ENCODE measurements at regions not wholly inside any gene's neighbourhood (a gene's known extent, or its start where the extent isn't known, plus 50 kb on each side); places are given as distances from the start of the nearest gene placed in this dataset.

- FAIRE-seq, result no peak
Measured at GRCh38 chr7:23981314-23981713, 271.3 kb downstream of the STK31 start.

GRCh38 chr7:23981758-23982157 is 271.7 kb downstream of the STK31 start:
- no peak for FAIRE-seq

- no peak for FAIRE-seq
Measured at GRCh38 chr7:24005517-24005916, 278.5 kb upstream of the NPY start.

GRCh38 chr7:24010495-24010894 is 273.5 kb upstream of the NPY start:
- no peak for FAIRE-seq

- no peak for FAIRE-seq
Measured at GRCh38 chr7:24017519-24017918, 266.5 kb upstream of the NPY start.

- no peak for FAIRE-seq
Measured at GRCh38 chr7:24018331-24018730, 265.7 kb upstream of the NPY start.

- FAIRE-seq, result no peak
Measured at GRCh38 chr7:24019841-24020240, 264.1 kb upstream of the NPY start.

GRCh38 chr7:24024276-24025068 is 259.5 kb upstream of the NPY start:
- no peak for FAIRE-seq

GRCh38 chr7:24025094-24025493 is 258.9 kb upstream of the NPY start:
- FAIRE-seq, result no peak

GRCh38 chr7:24025765-24026164 is 258.2 kb upstream of the NPY start:
- no peak for FAIRE-seq

- no peak for FAIRE-seq
Measured at GRCh38 chr7:24026351-24026750, 257.6 kb upstream of the NPY start.

- no peak for FAIRE-seq
Measured at GRCh38 chr7:24029068-24029467, 254.9 kb upstream of the NPY start.

GRCh38 chr7:24034251-24034650 is 249.7 kb upstream of the NPY start:
- no peak for FAIRE-seq

GRCh38 chr7:24035366-24036032 is 248.5 kb upstream of the NPY start:
- no peak for FAIRE-seq

GRCh38 chr7:24036033-24036412 is 248.0 kb upstream of the NPY start:
- no peak for FAIRE-seq

- FAIRE-seq, result no peak
Measured at GRCh38 chr7:24038993-24039392, 245.0 kb upstream of the NPY start.

GRCh38 chr7:24039991-24040624 is 243.9 kb upstream of the NPY start:
- FAIRE-seq, result no peak

- FAIRE-seq, result no peak
Measured at GRCh38 chr7:24042028-24042427, 242.0 kb upstream of the NPY start.

- no peak for FAIRE-seq
Measured at GRCh38 chr7:24049296-24049695, 234.7 kb upstream of the NPY start.

- FAIRE-seq, result no peak
Measured at GRCh38 chr7:24050991-24051560, 232.9 kb upstream of the NPY start.

- FAIRE-seq, result no peak
Measured at GRCh38 chr7:24051651-24052050, 232.3 kb upstream of the NPY start.

- no peak for FAIRE-seq
Measured at GRCh38 chr7:24052572-24053260, 231.3 kb upstream of the NPY start.

GRCh38 chr7:24054236-24054635 is 229.8 kb upstream of the NPY start:
- no peak for FAIRE-seq

Measured in colon (tissue), 2 donors.